GM12878 (cell line): ENCODE measurements at regions not wholly inside any gene's neighbourhood (a gene's known extent, or its start where the extent isn't known, plus 50 kb on each side); places are given as distances from the start of the nearest gene placed in this dataset.

ENCODE experiments used
- ATAC-seq: fragments of 200-7000 bp; cut with Tn5 transposase; 3 replicates; pipeline ENCODE4 v1.9.1; 2020; ENCODE audit warnings: mild to moderate bottlenecking, moderate library complexity
- BruUV-seq: library from RNA; stranded (reverse); fragments of 400-500 nt; replicated peaks from 2 replicates; lab custom pipeline; 2021; lab: Mats Ljungman, UMichigan
- CTCF ChIA-PET: fragments of 300-600 bp; sonication (Branson Sonifier 250); formaldehyde crosslinking; extraction: SDS; loops from one replicate; lab custom pipeline; 2021; ENCODE audit warnings: inconsistent platforms; lab: Yijun Ruan, JAX
- POLR2A ChIA-PET: fragments of 350-600 bp; formaldehyde crosslinking; extraction: SDS; loops from one replicate; lab custom pipeline; 2021; ENCODE audit warnings: inconsistent platforms; lab: Charles Lee
- RAD21 ChIA-PET: fragments of 300-600 bp; sonication (Branson Sonifier 250); formaldehyde crosslinking; loops from one replicate; lab custom pipeline; 2023; ENCODE audit warnings: antibody characterized with exemption; ENCODE audit not compliant: unreplicated experiment; lab: Charles Lee
- SMC1A ChIA-PET: fragments of 300-600 bp; sonication (Branson Sonifier 250); formaldehyde crosslinking; loops from one replicate; lab custom pipeline; 2023; ENCODE audit not compliant: unreplicated experiment, uncharacterized antibody; lab: Charles Lee
- DNase-seq: peaks from one replicate; pipeline ENCODE4 v3.0.0-alpha.2; 2011; ENCODE audit warnings: low read depth, low spot score
- FAIRE-seq: peaks from 3 replicates; lab custom pipeline; 2011; peaks lifted over from hg19 to GRCh38; lab: Jason Lieb, UNC
- H2AFZ ChIP-seq: 2 replicates; pipeline ENCODE4 v1.6.0; 2011; ENCODE audit warnings: low read depth, low read length, control low read depth; ENCODE audit not compliant: control insufficient read depth
- H3K27ac ChIP-seq: 2 replicates; pipeline ENCODE4 v1.5.1; 2011; ENCODE audit warnings: control low read depth; ENCODE audit not compliant: control insufficient read depth, insufficient read depth
- H3K27me3 ChIP-seq, 2 experiments: replicated peaks in 1 of 2; 2 replicates each; pipeline versions ENCODE4 v1.6.0 to v1.6.1; 2011; ENCODE audit warnings: low read length in 1 of 2; ENCODE audit not compliant: control insufficient read depth in 2 of 2, insufficient read depth in 2 of 2
- H3K36me3 ChIP-seq, 2 experiments: 2 replicates each; pipeline ENCODE4 v1.5.1; 2011; ENCODE audit warnings: low read length in 1 of 2; ENCODE audit not compliant: control insufficient read depth in 2 of 2, insufficient read depth in 2 of 2
- H3K4me1 ChIP-seq: 2 replicates; pipeline ENCODE4 v1.6.1; 2011; ENCODE audit warnings: mild to moderate bottlenecking, low read length, moderate library complexity, mixed read lengths; ENCODE audit not compliant: control insufficient read depth, insufficient read depth
- H3K4me2 ChIP-seq: 2 replicates; pipeline ENCODE4 v1.6.0; 2011; ENCODE audit warnings: control low read depth; ENCODE audit not compliant: control insufficient read depth, insufficient read depth
- H3K4me3 ChIP-seq: fragments of 200-600 bp; sonication (generic); 2 replicates; pipeline ENCODE4 v1.5.1; 2016
- H3K79me2 ChIP-seq: 2 replicates; pipeline ENCODE4 v1.6.0; 2011; ENCODE audit warnings: low read length; ENCODE audit not compliant: control insufficient read depth, insufficient read depth
- H3K9ac ChIP-seq: 2 replicates; pipeline ENCODE4 v1.8.0; 2011; ENCODE audit warnings: low read length, control low read depth, mixed read lengths; ENCODE audit not compliant: control insufficient read depth, insufficient read depth
- H3K9me3 ChIP-seq: replicated peaks from 3 replicates; pipeline ENCODE4 v1.5.1; 2011; ENCODE audit warnings: mild to moderate bottlenecking, low read length; ENCODE audit not compliant: control insufficient read depth, insufficient read depth
- H4K20me1 ChIP-seq: 2 replicates; pipeline ENCODE4 v1.6.0; 2011; ENCODE audit not compliant: control insufficient read depth, insufficient read depth
- CEBPZ ChIP-seq: fragments of 150-350 bp; IDR thresholded peaks from 2 replicates; pipeline ENCODE4 v1.6.1; 2016; ENCODE audit warnings: low read depth, low read length
- CHD2 ChIP-seq: IDR thresholded peaks from 2 replicates; pipeline ENCODE4 v1.6.1; 2011; ENCODE audit warnings: low read depth, low read length, improper control_type of control experiment, borderline replicate concordance
- CREM ChIP-seq: IDR thresholded peaks from 2 replicates; pipeline ENCODE4 v1.6.1; 2014; ENCODE audit warnings: antibody characterized with exemption, low read depth
- FOS ChIP-seq: IDR thresholded peaks from 3 replicates; pipeline ENCODE4 v1.6.1; 2011; ENCODE audit warnings: borderline replicate concordance; ENCODE audit not compliant: insufficient read length; ENCODE audit errors: extremely low read depth
- IKZF1 ChIP-seq: fragments of 450-650 bp; conservative IDR thresholded peaks from 2 replicates; pipeline ENCODE4 v1.6.1; 2017; ENCODE audit warnings: antibody characterized with exemption, mild to moderate bottlenecking
- MEF2A ChIP-seq: IDR thresholded peaks from 2 replicates; pipeline ENCODE4 v1.6.1; 2011; ENCODE audit warnings: low read depth, mild to moderate bottlenecking, low read length, moderate library complexity; ENCODE audit not compliant: insufficient read depth
- MYC ChIP-seq: IDR thresholded peaks from 2 replicates; pipeline ENCODE4 v1.6.1; 2011; ENCODE audit warnings: mild to moderate bottlenecking, low read length, moderate library complexity, inconsistent platforms; ENCODE audit not compliant: insufficient read depth, insufficient replicate concordance, insufficient read length, severe bottlenecking
- RAD21 ChIP-seq: IDR thresholded peaks from 2 replicates; pipeline ENCODE4 v1.6.1; 2011; ENCODE audit warnings: mild to moderate bottlenecking, low read depth, low read length, moderate library complexity; ENCODE audit not compliant: insufficient read depth
- RCOR1 ChIP-seq: conservative IDR thresholded peaks from 2 replicates; pipeline ENCODE4 v1.6.1; 2012; ENCODE audit warnings: low read depth, low read length, improper control_type of control experiment
- SIX5 ChIP-seq: IDR thresholded peaks from 2 replicates; pipeline ENCODE4 v1.6.1; 2011; ENCODE audit warnings: mild to moderate bottlenecking, low read depth, low read length, moderate library complexity; ENCODE audit not compliant: severe bottlenecking
- SUZ12 ChIP-seq: fragments of 200-600 bp; sonication (generic); IDR thresholded peaks from one replicate; pipeline ENCODE4 v1.6.1; 2018; ENCODE audit warnings: antibody characterized with exemption, mild to moderate bottlenecking; ENCODE audit not compliant: unreplicated experiment
- TARDBP ChIP-seq: IDR thresholded peaks from 2 replicates; pipeline ENCODE4 v1.6.1; 2016; ENCODE audit warnings: borderline replicate concordance
- USF2 ChIP-seq: IDR thresholded peaks from 2 replicates; pipeline ENCODE4 v1.6.1; 2011; ENCODE audit warnings: low read depth, low read length, improper control_type of control experiment, borderline replicate concordance
- ZNF384 ChIP-seq: IDR thresholded peaks from 2 replicates; pipeline ENCODE4 v1.6.1; 2012; ENCODE audit warnings: low read depth, mild to moderate bottlenecking, low read length, improper control_type of control experiment, borderline replicate concordance
- ZZZ3 ChIP-seq: IDR thresholded peaks from 2 replicates; pipeline ENCODE4 v1.6.1; 2011; ENCODE audit warnings: low read depth; ENCODE audit not compliant: control insufficient read depth, insufficient read length
- WGBS: methylation state at CpG from one replicate; pipeline ENCODE4 v1.1.6; 2016; ENCODE audit warnings: low lambda C conversion rate; ENCODE audit not compliant: insufficient replicate concordance, insufficient coverage; ENCODE audit errors: missing lambda C conversion rate; 5-methylcytosine and 5-hydroxymethylcytosine counted together
- in situ Hi-C: fragments of 300-500 bp; cut with MboI; formaldehyde crosslinking; loops from 9 replicates; pipeline ENCODE4 v1.14.3; 2018; ENCODE audit warnings: mixed read lengths
- intact Hi-C: fragments of 100-400 bp; cut with micrococcal nuclease; formaldehyde crosslinking; loops from one replicate; pipeline ENCODE4 v1.14.2; 2022; ENCODE audit not compliant: unreplicated experiment

- DNase-seq, result no peak
- FAIRE-seq, result no peak
- no peaks in the 10 kb centered on the region for H3K4me1 ChIP-seq
- ChIA-PET SMC1A (no interaction called here), POLR2A (no interaction called here), RAD21 (no interaction called here), CTCF (no interaction called here)
- in situ Hi-C loops, result no loop called here
- WGBS, result 2% methylated on average over 5 of the region's 5 CpGs
- H3K9me3 ChIP-seq, result no peaks in the 10 kb centered on the region
- H3K27ac ChIP-seq, result no peak overlapping the region
- intact Hi-C loops, result no loop called here
- BruUV-seq, result no TSS peak
- no peak for ATAC-seq
- no peaks in the 10 kb centered on the region for H3K79me2 ChIP-seq
- no peaks in the 10 kb centered on the region for H3K27me3 ChIP-seq
- H3K4me2 ChIP-seq, result no peak overlapping the region
- H3K36me3 ChIP-seq, result no peaks in the 10 kb centered on the region
- TF ChIP-seq MYC, result no peak
- TF ChIP-seq IKZF1, result no peak
- no peak for TF ChIP-seq RCOR1
- TF ChIP-seq USF2, result no peak
- no peak for TF ChIP-seq MEF2A
- no peak for TF ChIP-seq SIX5
- TF ChIP-seq CHD2, result no peak
- TF ChIP-seq ZZZ3, result no peak
- TF ChIP-seq CEBPZ, result no peak
- no peak for TF ChIP-seq ZNF384
- TF ChIP-seq SUZ12, result no peak
- TF ChIP-seq RAD21, result no peak
- no peak for TF ChIP-seq CREM
- no peak for TF ChIP-seq TARDBP
- no peak for TF ChIP-seq FOS
- no peak overlapping the region for H3K4me3 ChIP-seq
- no peaks in the 10 kb centered on the region for H4K20me1 ChIP-seq
- no peak overlapping the region for H2AFZ ChIP-seq
- H3K9ac ChIP-seq, result no peak overlapping the region
These were observed 696.0 kb downstream of the C12orf50 start for GRCh38 chr12:87332987-87333726.
